Vagina (tissue), 2 donors: ENCODE measurements at regions not wholly inside any gene's neighbourhood (a gene's known extent, or its start where the extent isn't known, plus 50 kb on each side); places are given as distances from the start of the nearest gene placed in this dataset.
"Not testable (repeated sequence)": the region's sequence is repeated elsewhere in the genome, so short reads cannot be mapped to it uniquely, and the experiment has no call there.

Experiments used
- DNase-seq, 2 donors: peaks; one replicate each; pipeline ENCODE4 v3.0.0-alpha.2; 2017; ENCODE audit errors: extremely low spot score in 2 of 2
- H3K27ac ChIP-seq: fragments of 200-600 bp; sonication (generic); one replicate; pipeline ENCODE4 v1.5.1; 2019
- H3K27me3 ChIP-seq: fragments of 200-600 bp; sonication (generic); one replicate; pipeline ENCODE4 v1.5.1; 2019
- H3K36me3 ChIP-seq, 2 donors: fragments of 200-600 bp; sonication (generic); one replicate each; pipeline ENCODE4 v1.5.1; 2017 to 2019
- H3K4me1 ChIP-seq: fragments of 200-600 bp; sonication (generic); one replicate; pipeline ENCODE4 v1.5.1; 2019
- H3K4me3 ChIP-seq, 2 donors: fragments of 200-600 bp; sonication (generic); 1 replicate in 1 of 2; 2 replicates in 1 of 2; pipeline ENCODE4 v1.5.1; 2016 to 2019
- H3K9me3 ChIP-seq: fragments of 200-600 bp; sonication (generic); one replicate; pipeline ENCODE4 v1.5.1; 2019
- POLR2A ChIP-seq, 2 donors: fragments of 450-650 bp; IDR thresholded peaks; one replicate each; pipeline ENCODE4 v1.6.1; 2017; ENCODE audit warnings: antibody characterized with exemption in 2 of 2, mild to moderate bottlenecking in 2 of 2, moderate library complexity in 2 of 2
- POLR2AphosphoS5 ChIP-seq, 2 donors: sonication (generic); formaldehyde crosslinking; IDR thresholded peaks; one replicate each; pipeline ENCODE4 v1.9.0; 2017; ENCODE audit warnings: antibody characterized with exemption in 2 of 2, mild to moderate bottlenecking in 2 of 2, low read depth in 1 of 2; ENCODE audit not compliant: insufficient read depth in 1 of 2
- intact Hi-C: fragments of 100-400 bp; cut with DNase I; formaldehyde crosslinking; loops from one replicate; pipeline ENCODE4 v1.15.1; 2023
- TF ChIP-seq, protein P1 (sequence below), 3 experiments: fragments of 450-650 bp in 2 of 3; fragments of 200-600 bp in 1 of 3; sonication (generic) in 1 of 3; IDR thresholded peaks; one replicate each; pipeline ENCODE4 v1.5.1; 2017 to 2019; ENCODE audit warnings: antibody characterized with exemption in 3 of 3, mild to moderate bottlenecking in 2 of 3, moderate library complexity in 2 of 3

DNA sequence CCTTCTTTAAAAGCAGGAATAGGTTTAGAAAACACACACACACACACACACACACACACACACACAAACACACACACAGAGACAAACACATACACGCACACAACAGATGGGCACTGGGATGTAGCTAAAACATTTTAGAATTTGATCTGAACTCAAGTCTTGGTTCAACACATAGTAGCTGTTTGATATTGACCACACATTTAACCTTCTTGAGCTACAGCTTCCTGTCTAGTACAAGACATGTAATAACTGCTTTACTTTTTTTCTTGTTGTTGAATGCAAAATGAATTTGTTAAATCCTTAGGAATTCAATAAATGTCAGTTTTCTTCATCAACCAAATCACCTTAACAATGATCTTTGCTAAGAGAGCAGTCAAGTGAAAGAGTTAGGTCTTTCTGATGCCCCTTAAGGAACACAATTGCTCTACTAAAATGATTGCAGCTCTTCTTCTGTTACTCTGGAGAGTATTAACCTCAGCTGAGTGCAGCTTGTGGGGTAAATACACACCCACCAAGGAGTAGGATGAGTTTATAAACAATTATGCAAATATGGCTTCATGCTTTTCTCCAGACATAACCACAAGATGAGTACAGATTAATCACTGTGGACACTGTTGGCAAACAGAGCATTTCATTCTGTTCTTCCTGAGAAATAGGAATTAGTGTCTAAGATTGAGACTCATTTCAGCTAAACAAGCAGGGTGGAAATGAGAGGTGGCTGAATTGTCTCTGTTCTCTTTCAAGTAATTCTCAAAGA lies 302.9 kb upstream of the PAPPA start:
- Histone ChIP-seq H3K36me3 (no peaks in the 10 kb centered on the region), H3K4me3 (no peak overlapping the region), H3K27me3 (no peaks in the 10 kb centered on the region), H3K9me3 (no peaks in the 10 kb centered on the region), H3K4me1 (no peaks in the 10 kb centered on the region), H3K27ac (no peak overlapping the region)
- intact Hi-C loops = no loop called here
- TF ChIP-seq POLR2A (IDR thresholded peaks at IDR 0.05) = no peak
- TF ChIP-seq POLR2AphosphoS5 (IDR thresholded peaks at IDR 0.05; ENCODE audit: insufficient read depth in 1 of 2, low read depth in 1 of 2) = no peak
- TF ChIP-seq, protein P1, sequence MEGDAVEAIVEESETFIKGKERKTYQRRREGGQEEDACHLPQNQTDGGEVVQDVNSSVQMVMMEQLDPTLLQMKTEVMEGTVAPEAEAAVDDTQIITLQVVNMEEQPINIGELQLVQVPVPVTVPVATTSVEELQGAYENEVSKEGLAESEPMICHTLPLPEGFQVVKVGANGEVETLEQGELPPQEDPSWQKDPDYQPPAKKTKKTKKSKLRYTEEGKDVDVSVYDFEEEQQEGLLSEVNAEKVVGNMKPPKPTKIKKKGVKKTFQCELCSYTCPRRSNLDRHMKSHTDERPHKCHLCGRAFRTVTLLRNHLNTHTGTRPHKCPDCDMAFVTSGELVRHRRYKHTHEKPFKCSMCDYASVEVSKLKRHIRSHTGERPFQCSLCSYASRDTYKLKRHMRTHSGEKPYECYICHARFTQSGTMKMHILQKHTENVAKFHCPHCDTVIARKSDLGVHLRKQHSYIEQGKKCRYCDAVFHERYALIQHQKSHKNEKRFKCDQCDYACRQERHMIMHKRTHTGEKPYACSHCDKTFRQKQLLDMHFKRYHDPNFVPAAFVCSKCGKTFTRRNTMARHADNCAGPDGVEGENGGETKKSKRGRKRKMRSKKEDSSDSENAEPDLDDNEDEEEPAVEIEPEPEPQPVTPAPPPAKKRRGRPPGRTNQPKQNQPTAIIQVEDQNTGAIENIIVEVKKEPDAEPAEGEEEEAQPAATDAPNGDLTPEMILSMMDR (IDR thresholded peaks at IDR 0.05) = no peak
- no peak for DNase-seq

DNA sequence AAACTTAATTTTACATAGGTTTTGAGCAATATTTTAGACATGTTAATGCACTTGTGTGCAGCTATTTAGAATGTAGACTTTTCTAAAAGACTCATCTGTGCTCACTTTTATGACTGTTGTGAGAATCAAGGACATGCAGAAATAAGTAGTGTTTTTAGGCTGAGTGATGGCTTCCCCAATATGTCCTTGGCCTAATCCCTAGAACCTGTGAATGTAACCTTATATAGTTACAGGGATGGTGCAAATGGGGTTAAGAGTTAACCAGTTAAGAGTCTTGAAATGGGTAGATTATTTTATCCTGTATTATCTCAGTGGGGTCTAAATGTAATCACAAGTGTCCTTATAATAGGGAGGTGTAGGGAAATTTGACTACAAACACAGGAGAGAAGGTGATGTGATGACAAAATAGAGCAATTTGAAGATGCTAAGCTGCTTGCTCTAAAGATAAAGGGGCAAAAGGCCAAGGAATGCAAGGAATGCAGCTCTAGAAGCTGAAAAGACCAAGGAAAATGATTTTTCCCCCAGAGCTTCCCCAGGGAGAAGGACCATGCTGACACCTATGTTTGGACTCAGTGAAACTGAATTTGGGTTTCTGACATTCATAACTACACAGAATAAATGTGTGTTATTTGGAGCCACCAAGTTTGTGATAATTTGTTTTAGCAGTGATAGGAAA lies 298.0 kb upstream of the PAPPA start:
- no peak overlapping the region for H3K4me3 ChIP-seq
- intact Hi-C loops = no loop called here

DNA sequence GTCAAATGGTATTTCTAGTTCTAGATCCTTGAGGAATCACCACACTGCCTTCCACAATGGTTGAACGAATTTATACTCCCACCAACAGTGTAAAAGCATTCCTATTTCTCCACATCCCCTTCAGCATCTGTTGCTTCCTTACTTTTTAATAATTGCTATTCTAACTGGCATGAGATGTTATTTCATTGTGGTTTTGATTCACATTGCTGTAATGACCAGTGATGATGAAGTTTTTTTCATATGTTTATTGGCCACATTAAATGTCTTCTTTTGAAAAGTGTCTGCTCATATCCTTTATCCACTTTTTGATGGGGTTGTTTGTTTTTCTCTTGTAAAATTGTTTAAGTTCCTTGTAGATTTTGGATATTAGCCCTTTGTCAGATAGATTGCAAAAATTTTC lies 295.2 kb upstream of the PAPPA start:
- H3K4me3 ChIP-seq, H3K36me3 ChIP-seq, H3K27me3 ChIP-seq, DNase-seq, H3K9me3 ChIP-seq, H3K27ac ChIP-seq, intact Hi-C loops, H3K4me1 ChIP-seq: not testable (repeated sequence)

More for the DNA sequence above, 298.0 kb upstream of the PAPPA start:
- DNase-seq = no peak
- H3K4me1 ChIP-seq = no peaks in the 10 kb centered on the region
- H3K27ac ChIP-seq = no peak overlapping the region
- H3K9me3 ChIP-seq = no peaks in the 10 kb centered on the region
- H3K36me3 ChIP-seq = no peaks in the 10 kb centered on the region
- TF ChIP-seq POLR2A (IDR thresholded peaks at IDR 0.05) (no peak), POLR2AphosphoS5 (IDR thresholded peaks at IDR 0.05; ENCODE audit: insufficient read depth in 1 of 2, low read depth in 1 of 2) (no peak)
- TF ChIP-seq, protein P1 (IDR thresholded peaks at IDR 0.05) = no peak
- H3K27me3 ChIP-seq = no peaks in the 10 kb centered on the region

DNA sequence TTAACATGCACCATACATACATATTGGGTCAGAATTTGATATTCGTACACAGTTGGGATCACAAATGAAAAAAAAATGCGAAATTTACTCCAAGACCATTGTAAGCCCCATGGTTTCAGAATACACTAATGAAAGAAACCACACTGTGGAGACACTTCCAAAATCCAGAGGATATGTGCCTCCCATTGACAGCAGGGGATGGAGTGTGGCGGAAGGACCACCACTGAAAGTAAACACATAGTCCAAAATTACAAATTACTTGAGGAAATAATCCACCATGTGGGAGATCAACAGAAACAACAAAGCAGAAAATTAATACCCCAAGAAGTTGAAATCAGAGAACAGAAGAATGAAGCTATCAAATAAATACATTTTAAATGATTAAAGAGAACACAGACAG lies 291.6 kb upstream of the PAPPA start:
- no peak overlapping the region for H3K27ac ChIP-seq
- no peaks in the 10 kb centered on the region for H3K27me3 ChIP-seq
- no peaks in the 10 kb centered on the region for H3K36me3 ChIP-seq
- no peaks in the 10 kb centered on the region for H3K9me3 ChIP-seq
- TF ChIP-seq, protein P1 (IDR thresholded peaks at IDR 0.05) = no peak
- no peak for TF ChIP-seq POLR2AphosphoS5 (IDR thresholded peaks at IDR 0.05; ENCODE audit: insufficient read depth in 1 of 2, low read depth in 1 of 2)
- no peak for TF ChIP-seq POLR2A (IDR thresholded peaks at IDR 0.05)
- intact Hi-C loops = no loop called here
- DNase-seq = no peak
- no peaks in the 10 kb centered on the region for H3K4me1 ChIP-seq
- no peak overlapping the region for H3K4me3 ChIP-seq

DNA sequence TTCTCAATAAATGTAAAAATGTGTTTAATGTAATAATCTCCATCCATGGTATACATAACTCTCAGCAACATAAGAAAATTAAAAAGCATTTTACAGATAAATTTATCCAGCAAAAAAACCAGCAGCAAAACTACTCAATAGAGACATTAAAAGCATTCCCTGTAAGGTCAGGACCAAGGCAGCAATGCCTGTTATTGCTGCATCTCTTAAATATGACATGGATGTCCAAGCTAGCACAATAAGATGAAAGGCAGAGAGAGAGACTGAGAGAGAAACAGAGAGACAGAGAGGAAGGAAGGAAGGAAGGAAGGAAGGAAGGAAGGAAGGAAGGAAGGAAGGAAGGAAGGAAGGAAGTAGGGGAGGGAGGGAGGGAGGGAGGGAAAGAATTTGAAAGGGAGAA lies 289.0 kb upstream of the PAPPA start:
- Histone ChIP-seq H3K4me3 (no peak overlapping the region), H3K27ac (no peak overlapping the region), H3K27me3 (no peaks in the 10 kb centered on the region), H3K4me1 (no peaks in the 10 kb centered on the region), H3K36me3 (no peaks in the 10 kb centered on the region), H3K9me3 (no peaks in the 10 kb centered on the region)
- TF ChIP-seq POLR2A (IDR thresholded peaks at IDR 0.05) (no peak), POLR2AphosphoS5 (IDR thresholded peaks at IDR 0.05; ENCODE audit: insufficient read depth in 1 of 2, low read depth in 1 of 2) (no peak)
- TF ChIP-seq, protein P1 (IDR thresholded peaks at IDR 0.05) = no peak
- DNase-seq = no peak
- intact Hi-C loops = no loop called here
